SU-DHL-6 (cell line): ENCODE measurements at regions not wholly inside any gene's neighbourhood (a gene's known extent, or its start where the extent isn't known, plus 50 kb on each side); places are given as distances from the start of the nearest gene placed in this dataset.

Source experiments
- H2AFZ ChIP-seq: fragments of 200-600 bp; sonication (generic); 2 replicates; pipeline ENCODE4 v1.6.1; 2014; ENCODE audit warnings: low read depth, mild to moderate bottlenecking, moderate library complexity, mixed read lengths, antibody characterized with exemption, low read length; ENCODE audit not compliant: severe bottlenecking
- H3F3A ChIP-seq: fragments of 200-600 bp; shearing (Covaris generic); 2 replicates; pipeline ENCODE4 v1.6.0; 2016; ENCODE audit warnings: antibody characterized with exemption, mild to moderate bottlenecking; ENCODE audit not compliant: insufficient read depth
- H3K27ac ChIP-seq: fragments of 200-600 bp; sonication (generic); 2 replicates; pipeline ENCODE4 v1.5.1; 2016; ENCODE audit warnings: low read depth, mild to moderate bottlenecking, low read length, moderate library complexity, mixed read lengths
- H3K27me3 ChIP-seq: fragments of 200-600 bp; sonication (generic), shearing (Covaris generic); 2 replicates; pipeline ENCODE4 v1.6.0; 2014; ENCODE audit warnings: mild to moderate bottlenecking, low read length
- H3K36me3 ChIP-seq: fragments of 200-600 bp; sonication (generic); 2 replicates; pipeline ENCODE4 v1.6.1; 2014; ENCODE audit warnings: mild to moderate bottlenecking, low read length, mixed read lengths
- H3K4me2 ChIP-seq: fragments of 300-600, 200-600 bp; shearing (Covaris generic), sonication (generic); 2 replicates; pipeline ENCODE4 v1.6.0; 2014; ENCODE audit warnings: low read length, low read depth, mild to moderate bottlenecking; ENCODE audit not compliant: poor library complexity, severe bottlenecking
- H3K4me3 ChIP-seq: fragments of 200-600 bp; sonication (generic); 2 replicates; pipeline ENCODE4 v1.5.1; 2014; ENCODE audit warnings: antibody characterized with exemption, low read length, mild to moderate bottlenecking, mixed read lengths; ENCODE audit not compliant: insufficient read depth, poor library complexity, severe bottlenecking
- H3K79me2 ChIP-seq: fragments of 200-600 bp; sonication (generic); 2 replicates; pipeline ENCODE4 v1.6.1; 2014; ENCODE audit warnings: mild to moderate bottlenecking, low read length, moderate library complexity; ENCODE audit not compliant: insufficient read depth
- H3K9ac ChIP-seq: fragments of 200-600 bp; sonication (generic); 2 replicates; pipeline ENCODE4 v1.7.0; 2014; ENCODE audit warnings: mild to moderate bottlenecking, low read length
- H3K9me2 ChIP-seq: fragments of 200-600 bp; sonication (generic); replicated peaks from 2 replicates; pipeline ENCODE4 v1.6.1; 2014; ENCODE audit warnings: low read length; ENCODE audit not compliant: insufficient read depth
- H3K9me3 ChIP-seq: fragments of 200-600 bp; sonication (generic); 2 replicates; pipeline ENCODE4 v1.6.1; 2014; ENCODE audit warnings: low read length, mixed read lengths; ENCODE audit not compliant: insufficient read depth
- H4K20me1 ChIP-seq: fragments of 200-600 bp; sonication (generic); 2 replicates; pipeline ENCODE4 v1.6.1; 2014; ENCODE audit warnings: low read depth, mild to moderate bottlenecking, antibody characterized with exemption, low read length, moderate library complexity, mixed read lengths
- EZH2phosphoT487 ChIP-seq: fragments of 200-600 bp; sonication (generic), shearing (Covaris generic); conservative IDR thresholded peaks from 2 replicates; pipeline ENCODE4 v1.6.1; 2018; ENCODE audit warnings: mild to moderate bottlenecking, antibody characterized with exemption, low read length, moderate library complexity, mixed read lengths
- TF ChIP-seq, protein P1 (sequence below): fragments of 200-600 bp; sonication (generic); IDR thresholded peaks from one replicate; pipeline ENCODE4 v1.5.1; 2017; ENCODE audit warnings: antibody characterized with exemption, mild to moderate bottlenecking, low read length, moderate library complexity; ENCODE audit not compliant: insufficient read depth, poor library complexity, severe bottlenecking

GRCh38 chr2:211026109-211026508, 469.7 kb downstream of the CPS1 start:
- Histone ChIP-seq H3K36me3 (no peaks in the 10 kb centered on the region), H3K27me3 (no peaks in the 10 kb centered on the region), H3K4me3 (no peak overlapping the region), H3K9me3 (no peaks in the 10 kb centered on the region), H4K20me1 (no peaks in the 10 kb centered on the region), H2AFZ (no peak overlapping the region), H3K9me2 (no peaks in the 10 kb centered on the region), H3F3A (no peaks in the 10 kb centered on the region), H3K4me2 (no peak overlapping the region), H3K79me2 (no peaks in the 10 kb centered on the region), H3K27ac (no peak overlapping the region), H3K9ac (no peak overlapping the region)
- TF ChIP-seq, protein P1, sequence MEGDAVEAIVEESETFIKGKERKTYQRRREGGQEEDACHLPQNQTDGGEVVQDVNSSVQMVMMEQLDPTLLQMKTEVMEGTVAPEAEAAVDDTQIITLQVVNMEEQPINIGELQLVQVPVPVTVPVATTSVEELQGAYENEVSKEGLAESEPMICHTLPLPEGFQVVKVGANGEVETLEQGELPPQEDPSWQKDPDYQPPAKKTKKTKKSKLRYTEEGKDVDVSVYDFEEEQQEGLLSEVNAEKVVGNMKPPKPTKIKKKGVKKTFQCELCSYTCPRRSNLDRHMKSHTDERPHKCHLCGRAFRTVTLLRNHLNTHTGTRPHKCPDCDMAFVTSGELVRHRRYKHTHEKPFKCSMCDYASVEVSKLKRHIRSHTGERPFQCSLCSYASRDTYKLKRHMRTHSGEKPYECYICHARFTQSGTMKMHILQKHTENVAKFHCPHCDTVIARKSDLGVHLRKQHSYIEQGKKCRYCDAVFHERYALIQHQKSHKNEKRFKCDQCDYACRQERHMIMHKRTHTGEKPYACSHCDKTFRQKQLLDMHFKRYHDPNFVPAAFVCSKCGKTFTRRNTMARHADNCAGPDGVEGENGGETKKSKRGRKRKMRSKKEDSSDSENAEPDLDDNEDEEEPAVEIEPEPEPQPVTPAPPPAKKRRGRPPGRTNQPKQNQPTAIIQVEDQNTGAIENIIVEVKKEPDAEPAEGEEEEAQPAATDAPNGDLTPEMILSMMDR, result no peak
- no peak for TF ChIP-seq EZH2phosphoT487

- H3K79me2 ChIP-seq, result no peaks in the 10 kb centered on the region
- H3K27ac ChIP-seq, result no peak overlapping the region
- no peaks in the 10 kb centered on the region for H3K9me3 ChIP-seq
- TF ChIP-seq EZH2phosphoT487, result no peak
- TF ChIP-seq, protein P1, result no peak
- no peaks in the 10 kb centered on the region for H3K36me3 ChIP-seq
- H3K9ac ChIP-seq, result no peak overlapping the region
- no peak overlapping the region for H3K4me2 ChIP-seq
- no peak overlapping the region for H3K4me3 ChIP-seq
- H3K9me2 ChIP-seq, result no peaks in the 10 kb centered on the region
- no peak overlapping the region for H2AFZ ChIP-seq
- H3F3A ChIP-seq, result no peaks in the 10 kb centered on the region
- no peaks in the 10 kb centered on the region for H3K27me3 ChIP-seq
- no peaks in the 10 kb centered on the region for H4K20me1 ChIP-seq
Observed at GRCh38 chr2:211027976-211028375, 471.6 kb downstream of the CPS1 start.

- no peaks in the 10 kb centered on the region for H3K27me3 ChIP-seq
- H3K27ac ChIP-seq, result no peak overlapping the region
- H3K9me2 ChIP-seq, result no peaks in the 10 kb centered on the region
- no peaks in the 10 kb centered on the region for H3K36me3 ChIP-seq
- no peaks in the 10 kb centered on the region for H3K79me2 ChIP-seq
- no peaks in the 10 kb centered on the region for H3F3A ChIP-seq
- no peak overlapping the region for H3K4me3 ChIP-seq
- no peak overlapping the region for H3K4me2 ChIP-seq
- TF ChIP-seq EZH2phosphoT487, result no peak
- TF ChIP-seq, protein P1, result no peak
- H3K9me3 ChIP-seq, result no peaks in the 10 kb centered on the region
- H3K9ac ChIP-seq, result no peak overlapping the region
- H4K20me1 ChIP-seq, result no peaks in the 10 kb centered on the region
- no peak overlapping the region for H2AFZ ChIP-seq
Observed at GRCh38 chr2:211033765-211034164, 477.4 kb downstream of the CPS1 start.
